ENCODE measurements at regions not wholly inside any gene's neighbourhood (a gene's known extent, or its start where the extent isn't known, plus 50 kb on each side); places are given as distances from the start of the nearest gene placed in this dataset.
A peak's percentile ranks its signal among the peaks of the same experiment; 100 is the strongest.
"Not testable (repeated sequence)": the region's sequence is repeated elsewhere in the genome, so short reads cannot be mapped to it uniquely, and the experiment has no call there.

- peak overlapping the region; percentile 3 for H3K27ac ChIP-seq
- no peaks in the 10 kb centered on the region for H3K36me3 ChIP-seq (ENCODE audit: control insufficient read depth, insufficient read depth, low read length)
- no peaks in the 10 kb centered on the region for H3K27me3 ChIP-seq (ENCODE audit: control insufficient read depth, insufficient read depth, low read length)
- no peaks in the 10 kb centered on the region for H3K79me2 ChIP-seq
- H2AFZ ChIP-seq = peak overlapping the region; percentile 25
- no peak overlapping the region for H3K4me2 ChIP-seq (ENCODE audit: low read length)
- peaks cover 4% of the 10 kb centered on the region for H3K4me1 ChIP-seq
- no peak for TF ChIP-seq CTCF (IDR thresholded peaks at IDR 0.05)
- no peaks in the 10 kb centered on the region for H3K9me3 ChIP-seq (ENCODE audit: control insufficient read depth, low read length)
- no peak overlapping the region for H3K9ac ChIP-seq
- H3K4me3 ChIP-seq (ENCODE audit: low read depth, low read length) = no peak overlapping the region
Measured at GRCh38 chr12:105445649-105446048, 115.2 kb downstream of the C12orf75 start.

- not testable (repeated sequence) for H3K27me3 ChIP-seq (ENCODE audit: control insufficient read depth, insufficient read depth, low read length); H3K9me3 ChIP-seq (ENCODE audit: control insufficient read depth, low read length); H3K79me2 ChIP-seq; H3K4me3 ChIP-seq (ENCODE audit: low read depth, low read length); H3K4me1 ChIP-seq; H3K9ac ChIP-seq; H2AFZ ChIP-seq; H3K36me3 ChIP-seq (ENCODE audit: control insufficient read depth, insufficient read depth, low read length); H3K4me2 ChIP-seq (ENCODE audit: low read length)
- peak overlapping the region; percentile 3 for H3K27ac ChIP-seq
Measured at GRCh38 chr12:105446460-105446859, 116.0 kb downstream of the C12orf75 start.

GRCh38 chr12:105449431-105449830 is 118.9 kb downstream of the C12orf75 start:
- H3K27ac ChIP-seq = no peak overlapping the region
- H3K4me2 ChIP-seq (ENCODE audit: low read length) = no peak overlapping the region
- H3K79me2 ChIP-seq = no peaks in the 10 kb centered on the region
- H3K9ac ChIP-seq = no peak overlapping the region
- H3K27me3 ChIP-seq (ENCODE audit: control insufficient read depth, insufficient read depth, low read length) = no peaks in the 10 kb centered on the region
- no peaks in the 10 kb centered on the region for H3K9me3 ChIP-seq (ENCODE audit: control insufficient read depth, low read length)
- no peaks in the 10 kb centered on the region for H3K36me3 ChIP-seq (ENCODE audit: control insufficient read depth, insufficient read depth, low read length)
- no peak overlapping the region for H2AFZ ChIP-seq
- H3K4me3 ChIP-seq (ENCODE audit: low read depth, low read length) = no peak overlapping the region
- peaks cover 9% of the 10 kb centered on the region for H3K4me1 ChIP-seq
- TF ChIP-seq CTCF (IDR thresholded peaks at IDR 0.05) = no peak

GRCh38 chr12:105451211-105451610 is 120.7 kb downstream of the C12orf75 start:
- TF ChIP-seq CTCF (IDR thresholded peaks at IDR 0.05) = no peak
- H3K4me2 ChIP-seq (ENCODE audit: low read length) = no peak overlapping the region
- H3K27ac ChIP-seq = no peak overlapping the region
- H3K9me3 ChIP-seq (ENCODE audit: control insufficient read depth, low read length) = no peaks in the 10 kb centered on the region
- H3K79me2 ChIP-seq = no peaks in the 10 kb centered on the region
- no peak overlapping the region for H3K9ac ChIP-seq
- H2AFZ ChIP-seq = no peak overlapping the region
- no peaks in the 10 kb centered on the region for H3K27me3 ChIP-seq (ENCODE audit: control insufficient read depth, insufficient read depth, low read length)
- no peaks in the 10 kb centered on the region for H3K36me3 ChIP-seq (ENCODE audit: control insufficient read depth, insufficient read depth, low read length)
- no peak overlapping the region for H3K4me3 ChIP-seq (ENCODE audit: low read depth, low read length)
- H3K4me1 ChIP-seq = peaks cover 15% of the 10 kb centered on the region

- H2AFZ ChIP-seq = no peak overlapping the region
- H3K9ac ChIP-seq = no peak overlapping the region
- H3K4me2 ChIP-seq (ENCODE audit: low read length) = no peak overlapping the region
- no peak overlapping the region for H3K27ac ChIP-seq
- peaks cover 15% of the 10 kb centered on the region for H3K4me1 ChIP-seq
- no peaks in the 10 kb centered on the region for H3K9me3 ChIP-seq (ENCODE audit: control insufficient read depth, low read length)
- no peaks in the 10 kb centered on the region for H3K27me3 ChIP-seq (ENCODE audit: control insufficient read depth, insufficient read depth, low read length)
- no peak for TF ChIP-seq CTCF (IDR thresholded peaks at IDR 0.05)
- H3K36me3 ChIP-seq (ENCODE audit: control insufficient read depth, insufficient read depth, low read length) = no peaks in the 10 kb centered on the region
- no peak overlapping the region for H3K4me3 ChIP-seq (ENCODE audit: low read depth, low read length)
- no peaks in the 10 kb centered on the region for H3K79me2 ChIP-seq
Measured at GRCh38 chr12:105451798-105452197, 121.3 kb downstream of the C12orf75 start.
